BLaER1 treated with 17β-estradiol and CSF1 and Interleukin-3, amounts not matched to agents 10 nM and 100 nM (cell line): ENCODE measurements at regions not wholly inside any gene's neighbourhood (a gene's known extent, or its start where the extent isn't known, plus 50 kb on each side); places are given as distances from the start of the nearest gene placed in this dataset.

Experiments used
- H3K27ac ChIP-seq, 11 experiments: shearing (Covaris generic); formaldehyde crosslinking; 2 replicates each; pipeline ENCODE4 v1.8.1; 2022
- H3K27me3 ChIP-seq, 11 experiments: shearing (Covaris generic); formaldehyde crosslinking; 2 replicates each; pipeline ENCODE4 v1.8.1; 2022
- H3K36me3 ChIP-seq, 11 experiments: shearing (Covaris generic); formaldehyde crosslinking; 2 replicates each; pipeline ENCODE4 v1.8.1; 2022
- H3K4me1 ChIP-seq, 10 experiments: shearing (Covaris generic); formaldehyde crosslinking; 2 replicates each; pipeline ENCODE4 v1.8.1; 2022
- H3K4me2 ChIP-seq, 11 experiments: shearing (Covaris generic); formaldehyde crosslinking; 2 replicates each; pipeline ENCODE4 v1.8.1; 2022
- H3K4me3 ChIP-seq, 10 experiments: shearing (Covaris generic); formaldehyde crosslinking; 2 replicates each; pipeline ENCODE4 v1.8.1; 2022
- H3K9ac ChIP-seq, 11 experiments: shearing (Covaris generic); formaldehyde crosslinking; 2 replicates each; pipeline ENCODE4 v1.8.1; 2022
- H3K9me3 ChIP-seq, 11 experiments: shearing (Covaris generic); formaldehyde crosslinking; replicated peaks in 1 of 11; 2 replicates each; pipeline ENCODE4 v1.8.1; 2022
- H4K20me1 ChIP-seq, 11 experiments: shearing (Covaris generic); formaldehyde crosslinking; 2 replicates each; pipeline ENCODE4 v1.8.1; 2022
- Cebpa-rat ChIP-seq, 11 experiments: shearing (Covaris generic); IDR thresholded peaks; 2 replicates each; pipeline ENCODE4 v1.8.1; 2022

DNA sequence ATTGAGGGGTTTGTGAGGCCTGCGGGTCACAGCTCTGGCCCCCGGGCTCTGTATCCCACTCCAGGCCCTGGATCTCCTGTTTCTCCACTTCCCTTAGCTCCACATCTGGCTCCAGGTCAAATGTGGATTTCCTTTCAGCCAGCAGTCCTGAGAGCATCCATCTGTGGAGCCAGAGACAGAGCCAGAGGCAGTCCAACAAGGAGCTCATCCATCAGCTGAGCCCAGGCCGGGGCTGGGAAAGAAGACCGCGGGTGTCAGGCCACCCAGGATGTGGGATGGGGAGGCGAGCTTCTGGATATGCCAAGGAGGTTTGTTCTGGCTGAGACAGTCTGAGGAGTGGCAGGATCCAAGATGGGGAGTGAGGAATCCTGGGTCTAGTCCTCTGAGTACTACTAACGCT lies 91.7 kb downstream of the EFNB1 start:
- Histone ChIP-seq H3K36me3 (no peaks in the 10 kb centered on the region), H4K20me1 (no peaks in the 10 kb centered on the region; a peak in 2 of 22 replicates), H3K9me3 (no peaks in the 10 kb centered on the region), H3K27ac (no peak overlapping the region), H3K4me3 (no peak overlapping the region), H3K9ac (no peak overlapping the region), H3K4me2 (peak overlapping the region in 6 of 11 experiments; percentile 5 to 32 (median 14); a peak in 7 of 22 replicates), H3K27me3 (peaks cover 66 to 97% (median 93%) of the 10 kb centered on the region in 11 experiments), H3K4me1 (peaks cover 0 to 61% (median 34%) of the 10 kb centered on the region in 10 experiments; a peak in 17 of 20 replicates)
- no peak for TF ChIP-seq Cebpa-rat (IDR thresholded peaks at IDR 0.05)

DNA sequence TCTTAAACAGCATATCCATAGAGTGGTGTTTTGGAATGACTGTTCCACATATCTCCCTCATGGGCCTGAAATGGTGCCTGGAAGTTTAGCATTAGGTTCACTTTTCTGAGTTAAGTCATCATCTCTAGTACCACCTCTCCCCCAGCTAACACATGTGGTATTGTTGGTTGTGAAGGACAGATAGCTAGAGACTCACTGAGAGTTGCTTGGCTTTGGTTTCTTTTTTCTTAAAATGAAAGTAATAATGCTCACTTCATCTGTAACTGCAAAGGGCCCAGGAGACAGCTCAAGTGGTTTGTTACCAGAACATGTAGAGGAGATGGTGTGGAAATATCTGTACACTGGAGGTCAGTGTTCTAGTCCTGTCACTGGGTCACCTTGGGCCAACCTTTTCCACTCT lies 90.9 kb downstream of the EFNB1 start:
- H3K4me2 ChIP-seq, result peak overlapping the region in 7 of 11 experiments; percentile 5 to 32 (median 21); a peak in 8 of 22 replicates
- peaks cover 0 to 70% (median 43%) of the 10 kb centered on the region in 10 experiments; a peak in 17 of 20 replicates for H3K4me1 ChIP-seq
- no peak for TF ChIP-seq Cebpa-rat (IDR thresholded peaks at IDR 0.05)
- no peak overlapping the region for H3K27ac ChIP-seq
- H3K9me3 ChIP-seq, result no peaks in the 10 kb centered on the region
- no peaks in the 10 kb centered on the region; a peak in 2 of 22 replicates for H4K20me1 ChIP-seq
- no peak overlapping the region for H3K4me3 ChIP-seq
- peaks cover 67 to 100% (median 96%) of the 10 kb centered on the region in 11 experiments for H3K27me3 ChIP-seq
- H3K36me3 ChIP-seq, result no peaks in the 10 kb centered on the region
- no peak overlapping the region for H3K9ac ChIP-seq

DNA sequence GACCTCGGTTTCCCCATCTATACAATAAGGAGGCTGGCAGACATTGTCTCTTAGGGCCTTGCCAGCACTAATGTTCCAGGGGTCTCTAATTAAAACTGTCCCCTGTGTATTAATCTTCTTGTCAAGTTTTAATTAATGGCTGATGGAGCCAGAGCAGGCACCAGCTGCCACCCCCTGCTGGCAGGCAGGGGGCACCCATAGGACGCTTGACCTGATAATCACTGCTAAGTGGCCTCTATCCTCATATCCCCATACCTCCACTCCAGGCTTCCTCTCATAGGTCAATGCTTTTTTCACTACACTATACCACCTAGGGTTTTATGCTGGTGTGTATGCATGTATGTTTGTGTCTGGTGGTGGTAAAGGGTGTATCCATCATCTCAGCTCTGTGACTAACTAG lies 89.4 kb downstream of the EFNB1 start:
- H3K9me3 ChIP-seq, result no peaks in the 10 kb centered on the region
- H3K4me2 ChIP-seq, result no peak overlapping the region
- peaks cover 59 to 94% (median 88%) of the 10 kb centered on the region in 11 experiments for H3K27me3 ChIP-seq
- no peak for TF ChIP-seq Cebpa-rat (IDR thresholded peaks at IDR 0.05)
- H3K4me3 ChIP-seq, result no peak overlapping the region
- no peak overlapping the region for H3K27ac ChIP-seq
- no peaks in the 10 kb centered on the region; a peak in 2 of 22 replicates for H4K20me1 ChIP-seq
- peaks cover 0 to 70% (median 48%) of the 10 kb centered on the region in 10 experiments; a peak in 14 of 20 replicates for H3K4me1 ChIP-seq
- no peaks in the 10 kb centered on the region for H3K36me3 ChIP-seq
- no peak overlapping the region for H3K9ac ChIP-seq

DNA sequence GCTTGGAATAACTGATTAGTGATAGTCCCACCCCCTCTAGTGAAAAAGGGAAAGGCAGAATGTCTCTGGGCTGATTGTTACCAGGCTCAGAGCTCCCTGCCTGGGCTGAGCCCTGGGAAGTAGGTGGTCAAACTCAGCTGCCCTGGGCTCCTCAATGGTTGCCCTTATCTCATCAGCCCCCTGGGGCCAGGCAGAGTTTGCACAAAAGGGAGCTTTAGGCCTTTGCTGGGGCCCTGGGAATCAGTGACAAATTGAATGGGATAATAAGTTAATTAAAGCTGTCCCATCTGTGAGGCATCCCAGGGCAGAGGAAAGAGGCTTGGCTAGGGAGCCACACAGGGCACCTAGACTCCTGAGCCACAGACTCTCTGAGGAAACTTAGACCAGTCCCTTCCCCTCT lies 89.0 kb downstream of the EFNB1 start:
- no peaks in the 10 kb centered on the region for H3K9me3 ChIP-seq
- H3K36me3 ChIP-seq, result no peaks in the 10 kb centered on the region
- no peak overlapping the region for H3K4me3 ChIP-seq
- no peaks in the 10 kb centered on the region; a peak in 2 of 22 replicates for H4K20me1 ChIP-seq
- no peak overlapping the region for H3K9ac ChIP-seq
- H3K4me2 ChIP-seq, result no peak overlapping the region
- peaks cover 0 to 73% (median 48%) of the 10 kb centered on the region in 10 experiments; a peak in 14 of 20 replicates for H3K4me1 ChIP-seq
- no peak overlapping the region for H3K27ac ChIP-seq
- H3K27me3 ChIP-seq, result peaks cover 60 to 94% (median 88%) of the 10 kb centered on the region in 11 experiments
- TF ChIP-seq Cebpa-rat (IDR thresholded peaks at IDR 0.05), result no peak

DNA sequence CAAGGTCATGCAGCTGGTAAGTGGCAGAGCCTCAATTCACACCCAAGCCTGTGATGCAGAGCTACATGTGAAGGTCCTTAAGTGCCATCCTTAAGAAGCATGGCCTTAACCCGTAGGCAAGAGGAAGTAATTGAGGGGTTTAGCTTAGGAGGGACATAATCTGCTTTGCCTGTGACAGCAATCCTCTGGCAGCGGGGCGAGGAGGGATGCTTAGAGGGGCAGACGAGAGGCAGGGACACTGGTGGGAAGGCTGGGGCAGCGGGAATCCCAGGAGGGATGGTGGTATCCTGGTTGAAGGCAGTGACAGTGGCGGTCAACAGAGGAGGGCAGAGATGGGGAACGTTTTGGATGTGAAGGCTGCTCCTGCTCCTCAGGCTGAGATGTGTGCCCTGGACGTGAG lies 88.1 kb downstream of the EFNB1 start:
- H3K9ac ChIP-seq, result no peak overlapping the region
- no peak overlapping the region for H3K4me3 ChIP-seq
- no peak for TF ChIP-seq Cebpa-rat (IDR thresholded peaks at IDR 0.05)

DNA sequence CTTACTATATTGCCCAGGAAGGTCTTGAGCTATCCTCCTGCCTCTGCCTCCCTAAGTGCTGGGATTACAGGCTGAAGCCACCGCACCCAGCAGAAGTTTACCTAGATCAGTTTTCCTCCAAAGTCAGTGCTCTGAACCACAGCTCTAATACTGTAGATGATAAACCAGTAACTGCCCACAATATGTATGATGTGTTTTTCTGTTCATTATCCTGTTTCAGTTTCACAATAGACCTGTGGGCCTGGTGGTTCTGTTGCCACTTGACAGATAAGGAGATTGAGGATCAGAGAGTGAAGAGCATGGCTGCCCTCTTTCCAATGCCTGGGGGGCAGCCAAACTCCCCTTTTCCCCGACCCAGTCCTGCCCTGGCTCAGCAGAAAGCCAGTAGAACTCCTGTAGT lies 87.0 kb downstream of the EFNB1 start:
- Histone ChIP-seq H3K9me3 (no peaks in the 10 kb centered on the region), H3K27me3 (peaks cover 58 to 94% (median 83%) of the 10 kb centered on the region in 11 experiments), H3K4me1 (peaks cover 0 to 71% (median 48%) of the 10 kb centered on the region in 10 experiments; a peak in 14 of 20 replicates), H3K36me3 (no peaks in the 10 kb centered on the region), H3K9ac (no peak overlapping the region), H3K27ac (no peak overlapping the region), H3K4me3 (no peak overlapping the region), H4K20me1 (no peaks in the 10 kb centered on the region; a peak in 2 of 22 replicates), H3K4me2 (peak overlapping the region in 8 of 11 experiments; percentile 6 to 56 (median 38); a peak in 12 of 22 replicates)
- no peak for TF ChIP-seq Cebpa-rat (IDR thresholded peaks at IDR 0.05)

More for the DNA sequence above, 88.1 kb downstream of the EFNB1 start:
- H4K20me1 ChIP-seq, result no peaks in the 10 kb centered on the region; a peak in 1 of 22 replicates
- no peak overlapping the region for H3K4me2 ChIP-seq
- no peaks in the 10 kb centered on the region for H3K9me3 ChIP-seq
- H3K4me1 ChIP-seq, result peaks cover 0 to 73% (median 48%) of the 10 kb centered on the region in 10 experiments; a peak in 14 of 20 replicates
- H3K27ac ChIP-seq, result no peak overlapping the region
- peaks cover 57 to 94% (median 82%) of the 10 kb centered on the region in 11 experiments for H3K27me3 ChIP-seq
- H3K36me3 ChIP-seq, result no peaks in the 10 kb centered on the region

DNA sequence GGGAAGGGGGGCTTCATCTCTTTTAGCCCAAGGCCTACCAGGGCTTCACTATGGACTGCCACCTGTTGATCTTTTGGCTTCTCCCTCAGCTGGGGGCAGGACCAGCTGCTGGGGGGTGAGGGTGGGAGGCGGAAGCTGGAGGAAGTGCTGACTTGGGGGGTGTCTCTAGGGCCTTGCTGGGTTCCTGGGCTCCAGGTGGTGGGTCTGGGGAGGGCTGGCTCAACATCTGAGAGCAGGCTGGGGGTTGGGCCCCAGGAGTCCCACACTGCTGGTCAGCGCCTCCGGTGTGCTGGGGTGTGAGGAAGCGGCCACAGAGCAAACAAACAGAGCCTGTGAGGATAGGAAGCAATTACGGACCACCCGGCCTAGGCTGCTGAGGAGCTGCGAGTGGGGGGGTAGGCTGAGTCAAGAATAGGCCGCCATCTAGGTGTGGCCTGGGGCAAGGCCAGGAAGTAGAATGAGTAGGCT lies 85.7 kb downstream of the EFNB1 start:
- Histone ChIP-seq H3K36me3 (no peaks in the 10 kb centered on the region), H3K9me3 (no peaks in the 10 kb centered on the region), H3K4me1 (peaks cover 0 to 73% (median 50%) of the 10 kb centered on the region in 10 experiments; a peak in 16 of 20 replicates), H3K4me3 (no peak overlapping the region), H3K27me3 (peaks cover 66 to 94% (median 83%) of the 10 kb centered on the region in 11 experiments), H3K9ac (no peak overlapping the region), H3K4me2 (peak overlapping the region in 7 of 11 experiments; percentile 18 to 56 (median 48); a peak in 13 of 22 replicates), H3K27ac (peak overlapping the region in 3 of 11 experiments; percentile 4 to 43 (median 7); a peak in 2 of 22 replicates), H4K20me1 (peaks cover 0 to 5% (median 0%) of the 10 kb centered on the region in 11 experiments; a peak in 5 of 22 replicates)
- TF ChIP-seq Cebpa-rat (IDR thresholded peaks at IDR 0.05), result no peak

DNA sequence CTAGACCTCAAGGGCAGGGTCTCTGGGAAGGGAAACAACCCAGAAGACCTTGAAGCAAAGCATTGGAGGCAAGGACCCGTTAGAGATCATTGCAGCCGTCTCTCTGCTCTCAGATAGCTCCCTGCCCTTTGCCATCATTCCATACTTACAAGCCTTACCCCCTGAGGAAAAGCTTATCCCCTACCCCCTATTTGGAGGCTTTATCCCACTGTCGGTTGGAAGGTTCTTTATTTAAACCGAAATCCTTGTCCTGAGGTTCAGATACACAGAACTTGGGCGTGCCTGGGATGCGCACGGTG lies 84.4 kb downstream of the EFNB1 start:
- Histone ChIP-seq H3K27me3 (peaks cover 76 to 94% (median 82%) of the 10 kb centered on the region in 11 experiments), H3K27ac (no peak overlapping the region), H4K20me1 (peaks cover 0 to 5% (median 0%) of the 10 kb centered on the region in 11 experiments; a peak in 5 of 22 replicates), H3K9me3 (no peaks in the 10 kb centered on the region), H3K4me2 (peak overlapping the region in 6 of 11 experiments; percentile 6 to 48 (median 41); a peak in 9 of 22 replicates), H3K9ac (no peak overlapping the region), H3K4me1 (peaks cover 0 to 71% (median 58%) of the 10 kb centered on the region in 10 experiments; a peak in 18 of 20 replicates), H3K4me3 (no peak overlapping the region), H3K36me3 (no peaks in the 10 kb centered on the region)
- TF ChIP-seq Cebpa-rat (IDR thresholded peaks at IDR 0.05), result no peak

DNA sequence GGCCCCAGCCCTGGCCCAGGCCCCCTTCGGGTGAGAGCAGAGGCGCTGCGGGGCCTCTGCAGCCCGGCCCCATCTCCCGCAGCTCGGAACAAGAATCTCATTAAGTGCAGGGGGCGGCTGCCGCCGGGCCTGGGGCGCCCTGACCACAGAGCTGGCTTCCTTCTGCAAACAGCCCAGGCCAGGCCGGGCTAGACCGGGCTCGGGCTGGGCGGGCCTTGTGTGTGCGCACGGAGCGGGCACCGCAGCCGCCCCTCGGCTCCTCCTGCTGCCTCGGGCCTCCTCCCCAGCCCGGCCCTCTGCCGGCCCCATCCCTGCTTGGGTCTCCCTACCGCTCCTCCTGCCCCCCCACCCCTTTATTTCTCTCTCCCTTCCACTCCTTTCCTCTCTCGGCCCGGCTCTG lies 83.3 kb downstream of the EFNB1 start:
- no peak for TF ChIP-seq Cebpa-rat (IDR thresholded peaks at IDR 0.05)
- Histone ChIP-seq H3K4me1 (peaks cover 0 to 71% (median 58%) of the 10 kb centered on the region in 10 experiments; a peak in 18 of 20 replicates), H3K4me2 (peak overlapping the region in 5 of 11 experiments; percentile 15 to 44 (median 39); a peak in 4 of 22 replicates), H3K9ac (no peak overlapping the region), H3K27me3 (peaks cover 74 to 94% (median 82%) of the 10 kb centered on the region in 11 experiments), H3K27ac (no peak overlapping the region), H3K36me3 (no peaks in the 10 kb centered on the region), H4K20me1 (peaks cover 0 to 5% (median 0%) of the 10 kb centered on the region in 11 experiments; a peak in 5 of 22 replicates), H3K4me3 (no peak overlapping the region), H3K9me3 (no peaks in the 10 kb centered on the region)
